Effector memory CD4-positive, alpha-beta T cell (primary cell): ENCODE measurements at regions not wholly inside any gene's neighbourhood (a gene's known extent, or its start where the extent isn't known, plus 50 kb on each side); places are given as distances from the start of the nearest gene placed in this dataset.
"Not testable (repeated sequence)": the region's sequence is repeated elsewhere in the genome, so short reads cannot be mapped to it uniquely, and the experiment has no call there.

Experiments
- DNase-seq, 3 donors: peaks; one replicate each; pipeline ENCODE4 v3.0.0-alpha.2; 2020
- H3K27ac ChIP-seq: 2 replicates; pipeline ENCODE4 v1.7.0; 2013; ENCODE audit warnings: mild to moderate bottlenecking, low read length, moderate library complexity; ENCODE audit not compliant: insufficient read depth, poor library complexity, severe bottlenecking
- H3K27me3 ChIP-seq: replicated peaks from 2 replicates; pipeline ENCODE4 v1.7.0; 2013; ENCODE audit warnings: mild to moderate bottlenecking, low read length; ENCODE audit not compliant: insufficient read depth, control insufficient read depth, poor library complexity, severe bottlenecking
- H3K36me3 ChIP-seq: 2 replicates; pipeline ENCODE4 v1.7.0; 2013; ENCODE audit warnings: mild to moderate bottlenecking, low read length, moderate library complexity; ENCODE audit not compliant: control insufficient read depth, insufficient read depth
- H3K4me1 ChIP-seq: 2 replicates; pipeline ENCODE4 v1.7.0; 2013; ENCODE audit warnings: low read length, mild to moderate bottlenecking; ENCODE audit not compliant: control insufficient read depth, insufficient read depth, poor library complexity, severe bottlenecking
- H3K4me3 ChIP-seq: 2 replicates; pipeline ENCODE4 v1.7.0; 2013; ENCODE audit warnings: low read length, low read depth, mild to moderate bottlenecking; ENCODE audit not compliant: insufficient read depth, poor library complexity, severe bottlenecking
- H3K9me3 ChIP-seq: 2 replicates; pipeline ENCODE4 v1.7.0; 2013; ENCODE audit warnings: mild to moderate bottlenecking, low read length, moderate library complexity; ENCODE audit not compliant: control insufficient read depth

DNA sequence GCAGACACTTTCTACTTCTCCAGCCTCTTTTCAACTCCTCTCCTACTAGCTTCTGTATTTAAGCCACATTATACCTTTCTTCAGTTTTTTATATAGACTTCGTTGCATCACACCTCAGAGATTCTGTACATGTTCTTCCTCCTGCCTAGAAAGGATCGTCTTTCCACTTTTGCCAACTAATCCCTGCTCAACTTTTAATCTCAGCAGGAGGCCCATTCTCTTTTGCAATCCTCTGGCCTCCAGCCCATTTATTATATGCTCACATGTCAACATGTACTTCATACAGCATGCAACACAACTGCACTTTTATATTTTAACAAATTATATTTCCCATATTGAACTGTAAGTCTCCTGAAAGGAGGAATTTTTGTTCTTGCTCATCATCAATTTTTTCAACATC lies 476.5 kb upstream of the SMIM31 start:
- not testable (repeated sequence) for H3K36me3 ChIP-seq, H3K27me3 ChIP-seq, H3K4me1 ChIP-seq, DNase-seq, H3K4me3 ChIP-seq, H3K9me3 ChIP-seq, H3K27ac ChIP-seq

DNA sequence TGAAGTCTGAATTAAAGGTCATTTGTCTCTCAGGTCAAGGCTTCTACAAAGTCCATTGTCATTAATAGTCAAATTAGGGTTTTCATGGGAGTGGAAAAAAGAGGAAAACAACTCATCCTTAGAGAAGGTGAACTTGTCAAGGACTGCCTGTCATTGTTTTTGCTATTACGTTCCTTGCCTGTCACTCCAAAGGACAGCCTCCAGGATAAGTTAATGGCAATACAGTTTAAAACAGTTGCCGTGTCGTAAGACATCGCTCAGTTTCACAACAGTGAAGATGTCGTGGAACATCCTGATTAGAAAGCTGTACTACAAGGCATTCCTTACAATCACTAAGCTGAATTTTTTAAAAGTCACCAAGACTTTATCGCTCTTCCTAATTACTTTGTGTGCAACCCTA lies 466.8 kb upstream of the SMIM31 start:
- no peak for DNase-seq
- no peaks in the 10 kb centered on the region for H3K36me3 ChIP-seq
- H3K9me3 ChIP-seq: no peaks in the 10 kb centered on the region
- no peaks in the 10 kb centered on the region for H3K4me1 ChIP-seq
- no peaks in the 10 kb centered on the region for H3K27me3 ChIP-seq
- no peak overlapping the region for H3K4me3 ChIP-seq
- no peak overlapping the region for H3K27ac ChIP-seq

DNA sequence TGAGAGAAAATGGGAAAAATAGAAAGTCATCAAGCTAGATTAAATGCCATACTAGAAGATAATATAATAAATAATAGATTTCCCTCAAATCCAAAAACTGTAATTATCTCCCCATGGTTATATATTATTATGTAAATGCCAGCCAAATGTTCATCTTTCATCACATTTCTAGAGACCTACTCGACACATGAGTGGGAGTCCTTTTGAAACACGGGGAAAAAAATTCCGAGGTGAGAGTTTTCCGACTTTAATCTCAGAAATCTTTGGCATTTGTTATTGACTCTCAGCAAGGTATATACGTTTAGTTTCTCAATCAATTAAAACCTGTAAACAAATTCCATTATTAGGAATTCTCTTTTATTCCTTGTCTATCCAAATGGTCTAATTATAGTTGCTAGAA lies 465.4 kb upstream of the SMIM31 start:
- Histone ChIP-seq H3K27ac (no peak overlapping the region), H3K4me1 (no peaks in the 10 kb centered on the region), H3K9me3 (no peaks in the 10 kb centered on the region), H3K4me3 (no peak overlapping the region), H3K36me3 (no peaks in the 10 kb centered on the region), H3K27me3 (no peaks in the 10 kb centered on the region)
- DNase-seq: no peak

DNA sequence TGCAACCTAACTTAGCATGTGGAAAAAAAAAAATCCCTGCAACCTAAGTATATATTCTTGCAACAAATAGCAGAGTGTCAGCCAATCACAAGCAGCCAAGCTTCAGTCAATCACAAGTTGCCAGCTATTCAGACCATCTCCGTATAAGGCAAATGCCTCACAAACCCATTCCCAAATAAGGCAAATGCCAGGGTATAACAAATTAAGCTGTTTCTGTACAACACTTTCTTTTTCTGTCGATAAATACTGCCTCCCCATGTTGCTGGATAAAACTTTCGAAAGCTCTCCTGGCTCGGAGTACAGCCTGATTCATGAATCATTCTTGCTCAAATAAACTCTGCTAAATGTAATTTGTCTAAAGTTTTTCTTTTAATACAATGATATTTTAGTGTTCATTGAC lies 460.7 kb upstream of the SMIM31 start:
- Histone ChIP-seq H3K4me1 (no peaks in the 10 kb centered on the region), H3K36me3 (no peaks in the 10 kb centered on the region), H3K4me3 (no peak overlapping the region), H3K27ac (no peak overlapping the region), H3K9me3 (no peaks in the 10 kb centered on the region), H3K27me3 (no peaks in the 10 kb centered on the region)
- DNase-seq: no peak

DNA sequence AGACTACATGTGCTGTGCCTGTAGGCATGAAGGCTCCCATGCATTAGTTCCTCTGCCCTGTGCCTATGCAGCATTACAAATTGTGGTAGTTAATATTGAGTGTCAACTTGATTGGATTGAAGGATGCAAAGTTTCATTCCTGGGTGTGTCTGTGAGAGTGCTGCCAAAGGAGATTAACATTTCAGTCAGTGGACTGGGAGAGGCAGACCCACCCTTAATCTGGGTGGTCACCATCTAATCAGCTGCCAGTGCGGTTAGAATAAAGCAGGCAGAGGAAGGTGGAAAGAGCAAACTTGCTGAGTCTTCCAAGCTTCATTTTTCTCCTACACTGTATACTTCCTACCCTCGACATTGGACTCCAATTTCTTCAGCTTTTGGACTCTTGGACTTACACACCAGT lies 460.2 kb upstream of the SMIM31 start:
- no peaks in the 10 kb centered on the region for H3K9me3 ChIP-seq
- H3K36me3 ChIP-seq: no peaks in the 10 kb centered on the region
- H3K27me3 ChIP-seq: no peaks in the 10 kb centered on the region
- no peak overlapping the region for H3K4me3 ChIP-seq
- H3K4me1 ChIP-seq: no peaks in the 10 kb centered on the region
- DNase-seq: no peak
- no peak overlapping the region for H3K27ac ChIP-seq

DNA sequence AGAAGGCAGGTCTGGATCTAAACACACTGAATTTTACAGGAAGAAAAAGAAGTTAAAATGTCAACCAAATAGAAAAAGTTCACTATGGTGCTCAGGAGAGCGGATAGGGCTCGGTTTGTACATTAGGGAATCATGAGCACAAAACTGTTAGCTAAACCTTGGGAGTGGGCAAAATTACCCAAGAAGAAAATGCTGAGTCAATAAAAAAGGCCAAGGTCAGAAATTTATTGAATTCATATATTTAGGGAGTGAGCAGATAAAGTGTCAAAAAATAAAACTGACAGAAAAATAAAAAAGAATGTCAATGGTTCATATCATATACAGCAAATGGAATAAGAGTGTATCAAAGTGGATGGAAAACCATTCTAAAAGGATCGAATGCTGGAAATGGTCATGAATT lies 452.5 kb upstream of the SMIM31 start:
- no peaks in the 10 kb centered on the region for H3K36me3 ChIP-seq
- H3K4me3 ChIP-seq: no peak overlapping the region
- no peaks in the 10 kb centered on the region for H3K27me3 ChIP-seq
- no peak for DNase-seq
- no peaks in the 10 kb centered on the region for H3K4me1 ChIP-seq
- no peak overlapping the region for H3K27ac ChIP-seq
- no peaks in the 10 kb centered on the region for H3K9me3 ChIP-seq

DNA sequence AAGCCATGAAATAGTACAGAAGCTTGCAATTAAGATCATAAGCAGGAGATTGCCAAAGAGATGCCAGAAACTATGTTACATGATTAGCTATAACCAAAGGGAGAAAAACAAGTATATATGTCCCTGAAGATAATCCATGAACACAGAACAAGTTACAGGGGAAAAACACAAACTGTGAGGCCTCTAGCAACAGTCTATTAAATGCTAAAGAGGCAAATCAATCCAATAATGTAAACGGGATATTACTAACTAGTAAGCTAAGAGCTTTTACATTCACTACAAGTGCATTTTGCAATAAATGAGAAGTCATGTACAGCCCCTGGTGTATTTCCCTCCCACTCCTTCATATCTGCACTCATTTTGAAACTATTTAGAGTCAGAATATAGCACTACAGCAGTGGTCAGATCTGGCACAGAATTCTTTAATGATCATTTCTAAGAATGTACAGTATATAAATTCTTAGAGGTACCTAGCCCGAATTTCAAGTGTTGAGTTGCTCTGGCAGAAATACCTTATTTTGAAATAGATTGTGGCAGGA lies 449.8 kb upstream of the SMIM31 start:
- H3K4me3 ChIP-seq: no peak overlapping the region
- no peaks in the 10 kb centered on the region for H3K4me1 ChIP-seq
- no peaks in the 10 kb centered on the region for H3K36me3 ChIP-seq
- H3K27ac ChIP-seq: no peak overlapping the region
- DNase-seq: no peak
- H3K27me3 ChIP-seq: no peaks in the 10 kb centered on the region
- no peaks in the 10 kb centered on the region for H3K9me3 ChIP-seq

DNA sequence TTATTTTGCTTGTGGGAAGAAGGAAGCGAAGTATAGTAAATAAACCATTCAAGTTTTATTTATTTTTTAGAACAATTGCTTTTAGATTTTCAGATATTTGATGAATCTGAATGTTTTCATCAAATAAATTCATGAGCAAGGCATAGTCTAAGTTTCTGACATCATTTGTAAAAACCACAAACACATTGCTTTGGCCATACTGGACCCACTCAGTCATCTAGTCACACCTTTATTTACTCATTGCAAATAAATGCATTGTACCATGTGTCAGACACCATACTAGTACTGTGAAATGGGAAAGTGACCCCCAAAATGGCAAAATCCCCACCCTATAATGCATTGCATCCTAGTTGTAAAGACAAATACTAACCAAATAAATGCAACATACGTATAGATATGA lies 449.1 kb upstream of the SMIM31 start:
- Histone ChIP-seq H3K27ac (no peak overlapping the region), H3K27me3 (no peaks in the 10 kb centered on the region), H3K4me3 (no peak overlapping the region), H3K9me3 (no peaks in the 10 kb centered on the region), H3K36me3 (no peaks in the 10 kb centered on the region), H3K4me1 (no peaks in the 10 kb centered on the region)
- no peak for DNase-seq

DNA sequence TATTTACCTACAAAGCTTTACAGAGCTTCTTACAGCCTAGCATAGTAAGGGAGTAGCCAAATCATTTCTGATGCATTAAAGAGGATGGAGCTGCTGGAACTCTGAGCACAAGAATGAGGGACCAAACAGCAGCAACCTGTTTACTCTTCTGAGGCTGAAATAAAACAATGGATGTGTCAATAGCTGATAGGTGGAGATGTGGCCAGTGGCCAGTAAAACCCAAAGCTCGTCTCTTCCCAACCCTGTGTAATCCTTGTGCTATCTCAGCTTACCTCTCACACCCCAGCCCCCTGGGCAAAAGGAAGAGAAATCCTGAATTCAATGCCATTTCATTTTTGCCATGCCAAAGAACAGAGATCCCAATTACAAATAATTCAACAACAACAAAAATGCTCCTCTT lies 446.7 kb upstream of the SMIM31 start:
- H3K27me3 ChIP-seq: no peaks in the 10 kb centered on the region
- H3K9me3 ChIP-seq: no peaks in the 10 kb centered on the region
- H3K36me3 ChIP-seq: no peaks in the 10 kb centered on the region
- no peak overlapping the region for H3K4me3 ChIP-seq
- no peaks in the 10 kb centered on the region for H3K4me1 ChIP-seq
- no peak overlapping the region for H3K27ac ChIP-seq
- no peak for DNase-seq

DNA sequence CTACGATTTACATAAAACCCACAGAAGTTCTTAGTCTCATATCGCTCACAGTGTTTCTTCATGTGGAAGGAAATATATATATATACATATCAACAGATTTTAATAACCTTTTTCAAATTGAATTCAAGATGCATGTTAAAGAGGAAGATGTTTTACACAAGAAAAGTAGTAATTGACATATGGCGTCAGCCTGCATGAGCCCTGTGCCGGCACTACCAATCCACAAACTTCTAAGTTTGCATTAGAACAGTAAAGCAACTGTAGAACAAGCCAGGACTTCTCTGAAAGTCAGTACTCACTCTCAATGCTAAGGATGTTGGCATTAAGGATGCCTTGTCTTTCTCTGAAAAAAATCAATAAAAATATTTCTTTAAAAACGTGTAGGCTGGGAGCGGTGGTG lies 441.3 kb upstream of the SMIM31 start:
- H3K4me1 ChIP-seq: no peaks in the 10 kb centered on the region
- no peak overlapping the region for H3K4me3 ChIP-seq
- DNase-seq: no peak
- H3K27ac ChIP-seq: no peak overlapping the region
- no peaks in the 10 kb centered on the region for H3K27me3 ChIP-seq
- no peaks in the 10 kb centered on the region for H3K9me3 ChIP-seq
- no peaks in the 10 kb centered on the region for H3K36me3 ChIP-seq

DNA sequence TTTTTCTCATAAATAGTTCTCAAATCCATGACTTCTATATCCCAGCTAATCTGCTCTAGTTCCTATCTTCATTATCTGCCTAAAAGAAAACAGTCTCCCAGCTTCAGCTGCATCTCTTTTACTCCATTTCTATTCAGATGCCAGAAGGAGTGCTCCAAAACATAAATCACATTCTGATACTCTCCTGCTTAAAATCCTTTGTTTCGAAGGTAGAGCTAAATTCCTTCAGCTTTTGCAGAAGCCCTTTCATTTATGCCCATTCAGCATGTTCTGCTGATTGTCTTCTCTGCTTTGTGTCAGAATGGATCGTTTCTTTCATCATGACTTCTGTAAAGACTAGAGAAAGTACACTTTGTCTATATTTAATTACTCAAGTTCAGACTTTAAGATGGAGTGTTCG lies 440.1 kb upstream of the SMIM31 start:
- Histone ChIP-seq H3K27me3 (no peaks in the 10 kb centered on the region), H3K36me3 (no peaks in the 10 kb centered on the region), H3K4me1 (no peaks in the 10 kb centered on the region), H3K27ac (no peak overlapping the region), H3K9me3 (no peaks in the 10 kb centered on the region), H3K4me3 (no peak overlapping the region)
- DNase-seq: no peak
